Lower leg skin (tissue), 3 donors: ENCODE measurements at regions not wholly inside any gene's neighbourhood (a gene's known extent, or its start where the extent isn't known, plus 50 kb on each side); places are given as distances from the start of the nearest gene placed in this dataset.

Experiments
- CTCF ChIP-seq, 3 donors: fragments of 450-650 bp; IDR thresholded peaks; one replicate each; pipeline ENCODE4 v1.5.1; 2016; ENCODE audit warnings: antibody characterized with exemption in 3 of 3, mild to moderate bottlenecking in 3 of 3, moderate library complexity in 2 of 3
- POLR2A ChIP-seq, 2 donors: fragments of 450-650 bp; IDR thresholded peaks; one replicate each; pipeline ENCODE4 v1.6.1; 2016 to 2017; ENCODE audit warnings: antibody characterized with exemption in 2 of 2, mild to moderate bottlenecking in 1 of 2, moderate library complexity in 1 of 2

- TF ChIP-seq CTCF (IDR thresholded peaks at IDR 0.05): no peak
- TF ChIP-seq POLR2A (IDR thresholded peaks at IDR 0.05): no peak
These were observed 122.3 kb upstream of the KCND3 start for GRCh38 chr1:112111734-112112133.
